ENCODE measurements at regions not wholly inside any gene's neighbourhood (a gene's known extent, or its start where the extent isn't known, plus 50 kb on each side); places are given as distances from the start of the nearest gene placed in this dataset.

GRCh38 chr15:26392956-26393355 is 379.9 kb downstream of the GABRB3 start:
- TF ChIP-seq, protein P1, sequence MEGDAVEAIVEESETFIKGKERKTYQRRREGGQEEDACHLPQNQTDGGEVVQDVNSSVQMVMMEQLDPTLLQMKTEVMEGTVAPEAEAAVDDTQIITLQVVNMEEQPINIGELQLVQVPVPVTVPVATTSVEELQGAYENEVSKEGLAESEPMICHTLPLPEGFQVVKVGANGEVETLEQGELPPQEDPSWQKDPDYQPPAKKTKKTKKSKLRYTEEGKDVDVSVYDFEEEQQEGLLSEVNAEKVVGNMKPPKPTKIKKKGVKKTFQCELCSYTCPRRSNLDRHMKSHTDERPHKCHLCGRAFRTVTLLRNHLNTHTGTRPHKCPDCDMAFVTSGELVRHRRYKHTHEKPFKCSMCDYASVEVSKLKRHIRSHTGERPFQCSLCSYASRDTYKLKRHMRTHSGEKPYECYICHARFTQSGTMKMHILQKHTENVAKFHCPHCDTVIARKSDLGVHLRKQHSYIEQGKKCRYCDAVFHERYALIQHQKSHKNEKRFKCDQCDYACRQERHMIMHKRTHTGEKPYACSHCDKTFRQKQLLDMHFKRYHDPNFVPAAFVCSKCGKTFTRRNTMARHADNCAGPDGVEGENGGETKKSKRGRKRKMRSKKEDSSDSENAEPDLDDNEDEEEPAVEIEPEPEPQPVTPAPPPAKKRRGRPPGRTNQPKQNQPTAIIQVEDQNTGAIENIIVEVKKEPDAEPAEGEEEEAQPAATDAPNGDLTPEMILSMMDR (IDR thresholded peaks at IDR 0.05; ENCODE audit: insufficient read depth, low read length): no peak
- no peak for TF ChIP-seq POLR2AphosphoS5 (IDR thresholded peaks at IDR 0.05; ENCODE audit: low read depth)
- no peak for TF ChIP-seq REST (IDR thresholded peaks at IDR 0.05; ENCODE audit: insufficient replicate concordance, low read depth)
- TF ChIP-seq GABPA (IDR thresholded peaks at IDR 0.05; ENCODE audit: low read depth): no peak

Data from HL-60 (cell line).